ENCODE measurements at regions not wholly inside any gene's neighbourhood (a gene's known extent, or its start where the extent isn't known, plus 50 kb on each side); places are given as distances from the start of the nearest gene placed in this dataset.

DNA sequence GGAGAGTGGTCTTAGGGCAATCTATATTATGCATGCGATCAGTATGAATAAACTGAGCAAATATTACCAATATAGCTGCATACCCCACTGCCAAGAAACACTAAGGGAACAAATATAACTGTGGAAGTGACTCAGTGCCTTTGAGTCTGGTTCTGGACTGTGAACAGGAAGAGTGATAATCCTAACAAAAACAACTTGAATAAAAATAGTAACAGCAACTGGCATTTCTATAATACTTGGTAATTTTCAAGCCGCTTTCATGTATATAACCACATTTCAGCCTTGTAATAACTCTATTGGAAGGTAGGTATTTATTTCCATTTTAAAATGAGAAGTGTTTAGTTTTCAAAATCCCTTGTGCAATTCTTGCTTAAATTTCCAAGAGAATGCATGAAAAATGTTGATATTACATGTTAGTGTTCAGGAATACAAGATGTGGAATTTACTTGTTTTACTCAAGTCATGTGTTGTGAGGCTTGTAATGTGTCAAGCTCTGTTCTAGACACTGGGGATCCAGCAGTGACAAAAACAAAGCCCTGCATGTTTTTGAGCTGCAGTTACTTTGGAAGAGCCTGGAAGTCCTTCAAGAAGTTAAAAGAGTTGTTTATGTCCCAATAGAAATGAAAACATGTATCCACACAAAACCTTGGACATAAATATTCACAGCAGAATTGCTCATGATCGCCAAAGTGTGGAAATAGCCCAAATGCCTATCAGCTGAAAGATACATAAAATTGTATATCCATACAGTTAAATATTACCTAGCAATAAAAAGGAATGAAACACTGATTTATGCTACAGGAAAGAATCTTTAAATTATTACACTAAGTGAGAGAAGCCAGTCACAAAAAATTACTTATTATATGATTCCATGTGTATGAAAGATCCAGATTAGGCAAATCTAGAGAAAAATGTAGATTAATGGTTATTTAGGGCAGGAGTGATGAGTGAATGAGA is 338.1 kb upstream of the TMEM132C start:
- H3K4me3 ChIP-seq (ENCODE audit: low read depth, low read length) = no peak overlapping the region
- TF ChIP-seq, protein P1, sequence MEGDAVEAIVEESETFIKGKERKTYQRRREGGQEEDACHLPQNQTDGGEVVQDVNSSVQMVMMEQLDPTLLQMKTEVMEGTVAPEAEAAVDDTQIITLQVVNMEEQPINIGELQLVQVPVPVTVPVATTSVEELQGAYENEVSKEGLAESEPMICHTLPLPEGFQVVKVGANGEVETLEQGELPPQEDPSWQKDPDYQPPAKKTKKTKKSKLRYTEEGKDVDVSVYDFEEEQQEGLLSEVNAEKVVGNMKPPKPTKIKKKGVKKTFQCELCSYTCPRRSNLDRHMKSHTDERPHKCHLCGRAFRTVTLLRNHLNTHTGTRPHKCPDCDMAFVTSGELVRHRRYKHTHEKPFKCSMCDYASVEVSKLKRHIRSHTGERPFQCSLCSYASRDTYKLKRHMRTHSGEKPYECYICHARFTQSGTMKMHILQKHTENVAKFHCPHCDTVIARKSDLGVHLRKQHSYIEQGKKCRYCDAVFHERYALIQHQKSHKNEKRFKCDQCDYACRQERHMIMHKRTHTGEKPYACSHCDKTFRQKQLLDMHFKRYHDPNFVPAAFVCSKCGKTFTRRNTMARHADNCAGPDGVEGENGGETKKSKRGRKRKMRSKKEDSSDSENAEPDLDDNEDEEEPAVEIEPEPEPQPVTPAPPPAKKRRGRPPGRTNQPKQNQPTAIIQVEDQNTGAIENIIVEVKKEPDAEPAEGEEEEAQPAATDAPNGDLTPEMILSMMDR (IDR thresholded peaks at IDR 0.05; ENCODE audit: insufficient read depth, low read length) = no peak
- peak; percentile 72 for DNase-seq (ENCODE audit: low read depth)

GRCh38 chr12:127930122-127930521 is 336.8 kb upstream of the TMEM132C start:
- no peak for DNase-seq (ENCODE audit: low read depth)
- TF ChIP-seq, protein P1 (IDR thresholded peaks at IDR 0.05; ENCODE audit: insufficient read depth, low read length) = no peak
- no peak overlapping the region for H3K4me3 ChIP-seq (ENCODE audit: low read depth, low read length)

DNA sequence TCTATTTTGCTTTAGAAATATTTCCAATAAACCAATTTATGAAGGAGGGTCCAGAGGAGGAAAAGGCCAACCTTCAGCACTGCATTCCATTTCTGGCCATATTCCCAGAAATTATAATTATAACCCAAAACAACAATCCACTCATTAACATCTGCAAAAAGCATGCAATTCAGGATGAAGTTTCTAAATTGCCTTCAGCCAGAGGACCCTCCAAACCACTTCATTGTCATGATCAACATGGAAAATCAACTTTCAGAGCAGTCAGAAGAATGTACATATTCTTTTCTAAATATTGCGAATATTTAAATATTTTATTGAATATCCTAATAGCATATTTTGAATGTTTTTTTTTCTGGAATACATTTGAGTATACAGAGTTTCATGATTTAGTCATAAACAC is 332.6 kb upstream of the TMEM132C start:
- H3K4me3 ChIP-seq (ENCODE audit: low read depth, low read length) = no peak overlapping the region
- no peak for DNase-seq (ENCODE audit: low read depth)
- TF ChIP-seq, protein P1 (IDR thresholded peaks at IDR 0.05; ENCODE audit: insufficient read depth, low read length) = no peak

DNA sequence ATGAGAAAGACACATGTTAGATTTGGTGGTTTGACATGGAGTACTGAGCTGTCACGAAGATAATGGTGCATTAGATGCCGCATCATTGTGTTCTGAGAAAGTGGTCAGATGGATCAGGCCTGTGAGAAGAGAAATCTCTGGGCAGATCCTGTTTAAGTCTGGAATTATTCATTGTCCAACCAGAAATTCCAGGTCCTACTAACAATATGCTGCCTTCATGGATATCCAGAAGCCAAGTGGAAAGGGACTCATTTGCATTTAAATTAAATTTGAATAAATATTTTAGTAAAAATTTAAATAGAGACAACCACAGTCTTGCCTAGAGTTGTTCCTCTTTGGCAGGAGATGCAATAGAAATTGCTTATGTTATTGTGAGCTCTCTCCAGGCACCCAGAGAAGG is 330.5 kb upstream of the TMEM132C start:
- DNase-seq (ENCODE audit: low read depth) = no peak
- H3K4me3 ChIP-seq (ENCODE audit: low read depth, low read length) = no peak overlapping the region
- TF ChIP-seq, protein P1 (IDR thresholded peaks at IDR 0.05; ENCODE audit: insufficient read depth, low read length) = no peak

- peak; percentile 30 for DNase-seq (ENCODE audit: low read depth)
- TF ChIP-seq, protein P1 (IDR thresholded peaks at IDR 0.05; ENCODE audit: insufficient read depth, low read length) = no peak
- no peak overlapping the region for H3K4me3 ChIP-seq (ENCODE audit: low read depth, low read length)
Measured at GRCh38 chr12:127941332-127941731, 325.6 kb upstream of the TMEM132C start.

GRCh38 chr12:127942981-127943380 is 324.0 kb upstream of the TMEM132C start:
- TF ChIP-seq, protein P1 (IDR thresholded peaks at IDR 0.05; ENCODE audit: insufficient read depth, low read length) = no peak

More at GRCh38 chr12:127942981-127943380, 324.0 kb upstream of the TMEM132C start:
- no peak for DNase-seq (ENCODE audit: low read depth)
- no peak overlapping the region for H3K4me3 ChIP-seq (ENCODE audit: low read depth, low read length)

Measured in fibroblast of the aortic adventitia (primary cell).